ENCODE measurements at regions not wholly inside any gene's neighbourhood (a gene's known extent, or its start where the extent isn't known, plus 50 kb on each side); places are given as distances from the start of the nearest gene placed in this dataset.

GRCh38 chr19:5251096-5252065 is 89.2 kb downstream of the PTPRS start:
- Histone ChIP-seq H3K4me3 (no peak overlapping the region), H3K36me3 (no peaks in the 10 kb centered on the region), H3K9me3 (peaks cover 0 to 2% (median 0%) of the 10 kb centered on the region in 4 donors), H3K4me1 (no peaks in the 10 kb centered on the region), H3K27ac (no peak overlapping the region), H3K27me3 (no peaks in the 10 kb centered on the region)
- 75% methylated on average over 18 of the region's 27 CpGs for WGBS (ENCODE audit: insufficient coverage, low coverage, low lambda C conversion rate, missing lambda C conversion rate)
- TF ChIP-seq POLR2A (IDR thresholded peaks at IDR 0.05) = no peak
- TF ChIP-seq CTCF (IDR thresholded peaks at IDR 0.05) = no peak
- intact Hi-C loops (cut with DNase I) = no loop called here
- DNase-seq (no peak), ATAC-seq (no peak)

GRCh38 chr19:5250127-5250659 is 90.4 kb downstream of the PTPRS start:
- intact Hi-C loops (cut with DNase I) = no loop called here
- WGBS (ENCODE audit: insufficient coverage, low coverage, low lambda C conversion rate, missing lambda C conversion rate) = 62% methylated on average over 15 of the region's 23 CpGs
- TF ChIP-seq POLR2A (IDR thresholded peaks at IDR 0.05) = no peak
- TF ChIP-seq CTCF (IDR thresholded peaks at IDR 0.05) = no peak
- Histone ChIP-seq H3K36me3 (no peaks in the 10 kb centered on the region), H3K27ac (no peak overlapping the region), H3K4me3 (no peak overlapping the region), H3K4me1 (no peaks in the 10 kb centered on the region), H3K9me3 (no peaks in the 10 kb centered on the region), H3K27me3 (no peaks in the 10 kb centered on the region)
- DNase-seq (no peak), ATAC-seq (peak in 3 of 4 donors; percentile 25 to 42 (median 31))

- H3K4me3 ChIP-seq = no peak overlapping the region
- intact Hi-C loops (cut with DNase I) = no loop called here
- no peaks in the 10 kb centered on the region for H3K9me3 ChIP-seq
- ATAC-seq = no peak
- no peaks in the 10 kb centered on the region for H3K27me3 ChIP-seq
- no peak overlapping the region for H3K27ac ChIP-seq
- no peaks in the 10 kb centered on the region for H3K36me3 ChIP-seq
- WGBS (ENCODE audit: insufficient coverage, low coverage, low lambda C conversion rate, missing lambda C conversion rate) = 93% methylated on average over 3 of the region's 3 CpGs
- no peak for TF ChIP-seq POLR2A (IDR thresholded peaks at IDR 0.05)
- TF ChIP-seq CTCF (IDR thresholded peaks at IDR 0.05) = no peak
- H3K4me1 ChIP-seq = no peaks in the 10 kb centered on the region
- no peak for DNase-seq
Observed at GRCh38 chr19:5249526-5249925, 91.1 kb downstream of the PTPRS start.

- ATAC-seq (no peak), DNase-seq (no peak)
- Histone ChIP-seq H3K4me1 (no peaks in the 10 kb centered on the region), H3K36me3 (no peaks in the 10 kb centered on the region), H3K27ac (no peak overlapping the region), H3K4me3 (no peak overlapping the region), H3K9me3 (no peaks in the 10 kb centered on the region), H3K27me3 (no peaks in the 10 kb centered on the region)
- WGBS (ENCODE audit: insufficient coverage, low coverage, low lambda C conversion rate, missing lambda C conversion rate) = 79% methylated on average over 13 of the region's 25 CpGs
- intact Hi-C loops (cut with DNase I) = no loop called here
- TF ChIP-seq POLR2A (IDR thresholded peaks at IDR 0.05) (no peak), CTCF (IDR thresholded peaks at IDR 0.05) (no peak)
Observed at GRCh38 chr19:5247957-5248705, 92.5 kb downstream of the PTPRS start.

Data from right lobe of liver (tissue), 6 donors.